SHP77 treated with DMSO at 0.1 percent for 48 hours (cell line): ENCODE measurements at regions not wholly inside any gene's neighbourhood (a gene's known extent, or its start where the extent isn't known, plus 50 kb on each side); places are given as distances from the start of the nearest gene placed in this dataset.
"Not testable (repeated sequence)": the region's sequence is repeated elsewhere in the genome, so short reads cannot be mapped to it uniquely, and the experiment has no call there.

Experiments used
- DNase-seq: peaks from one replicate; lab custom pipeline; 2025; lab: John Stamatoyannopoulos, UW

- DNase-seq = no peak
These were observed 833.5 kb downstream of the XPNPEP1 start for GRCh38 chr10:109089779-109090178.

- no peak for DNase-seq
These were observed 851.8 kb downstream of the XPNPEP1 start for GRCh38 chr10:109071539-109071938.

GRCh38 chr10:109070492-109070891 lies 852.8 kb downstream of the XPNPEP1 start:
- no peak for DNase-seq

- DNase-seq = no peak
These were observed 856.3 kb downstream of the XPNPEP1 start for GRCh38 chr10:109067031-109067430.

GRCh38 chr10:109065821-109066220 lies 857.5 kb downstream of the XPNPEP1 start:
- no peak for DNase-seq

- DNase-seq = no peak
These were observed 860.9 kb downstream of the XPNPEP1 start for GRCh38 chr10:109062371-109062770.

GRCh38 chr10:109055243-109055642 lies 868.1 kb downstream of the XPNPEP1 start:
- DNase-seq = no peak

GRCh38 chr10:109047856-109048255 lies 875.5 kb downstream of the XPNPEP1 start:
- no peak for DNase-seq

GRCh38 chr10:109046427-109046826 lies 876.9 kb downstream of the XPNPEP1 start:
- DNase-seq = not testable (repeated sequence)

GRCh38 chr10:109040622-109041021 lies 882.7 kb downstream of the XPNPEP1 start:
- DNase-seq = no peak

GRCh38 chr10:109037978-109038377 lies 885.3 kb downstream of the XPNPEP1 start:
- no peak for DNase-seq

GRCh38 chr10:109030581-109031210 lies 892.6 kb downstream of the XPNPEP1 start:
- DNase-seq = no peak

- no peak for DNase-seq
These were observed 893.4 kb downstream of the XPNPEP1 start for GRCh38 chr10:109029870-109030269.

GRCh38 chr10:109027534-109028185 lies 895.7 kb downstream of the XPNPEP1 start:
- DNase-seq = no peak

GRCh38 chr10:109025172-109025571 lies 898.1 kb downstream of the XPNPEP1 start:
- no peak for DNase-seq

GRCh38 chr10:109022417-109023049 lies 900.8 kb downstream of the XPNPEP1 start:
- no peak for DNase-seq

GRCh38 chr10:109019001-109019424 lies 904.3 kb downstream of the XPNPEP1 start:
- no peak for DNase-seq

GRCh38 chr10:109007514-109007913 lies 915.8 kb downstream of the XPNPEP1 start:
- DNase-seq = no peak

- no peak for DNase-seq
These were observed 932.9 kb downstream of the XPNPEP1 start for GRCh38 chr10:108990441-108990840.

- DNase-seq = no peak
These were observed 933.3 kb downstream of the XPNPEP1 start for GRCh38 chr10:108989976-108990375.

- no peak for DNase-seq
These were observed 941.2 kb downstream of the XPNPEP1 start for GRCh38 chr10:108982159-108982558.

GRCh38 chr10:108980869-108981268 lies 942.4 kb downstream of the XPNPEP1 start:
- DNase-seq = no peak

GRCh38 chr10:108975459-108976058 lies 947.8 kb downstream of the XPNPEP1 start:
- no peak for DNase-seq
